ENCODE measurements at regions not wholly inside any gene's neighbourhood (a gene's known extent, or its start where the extent isn't known, plus 50 kb on each side); places are given as distances from the start of the nearest gene placed in this dataset.

DNA sequence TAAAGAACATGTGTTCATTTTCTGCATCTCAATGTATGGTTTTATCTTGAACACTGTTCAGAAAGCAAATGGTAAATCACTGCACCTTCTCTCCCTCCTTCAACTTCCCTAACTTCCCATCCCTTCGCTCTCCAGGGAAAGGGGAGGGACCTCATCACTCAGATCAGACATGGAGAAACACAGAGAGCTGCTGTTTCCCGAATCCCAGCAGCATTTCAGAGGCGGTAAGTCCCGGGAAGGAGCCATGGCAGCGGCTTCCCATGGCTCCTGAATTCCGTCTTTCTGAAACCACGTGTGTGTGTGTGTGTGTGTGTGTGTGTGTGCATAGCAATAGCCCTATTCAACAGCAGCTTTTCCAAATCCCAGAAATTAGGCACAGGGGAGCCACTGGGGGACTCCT, 125.4 kb upstream of the TMCC3 start:
- intact Hi-C loops (cut with micrococcal nuclease; ENCODE audit: unreplicated experiment) (no loop called here), in situ Hi-C loops (cut with HindIII; ENCODE audit: low pct_unique_long_range_greater_than_20kb, low sequenced_read_pairs) (no loop called here)
- H3K36me3 ChIP-seq (ENCODE audit: control insufficient read depth, insufficient read depth, low read length) = no peaks in the 10 kb centered on the region
- H3K9me3 ChIP-seq (ENCODE audit: control insufficient read depth, insufficient read depth, low read depth, low read length) = no peaks in the 10 kb centered on the region
- no peak overlapping the region for H3K27ac ChIP-seq (ENCODE audit: low read length)
- no peak overlapping the region for H3K4me3 ChIP-seq (ENCODE audit: low read depth in 2 of 2, low read length in 2 of 2)
- peaks cover 6% of the 10 kb centered on the region for H3K27me3 ChIP-seq (ENCODE audit: control insufficient read depth, insufficient read depth, low read length)
- BruUV-seq (replicated peaks) = no TSS peak
- H3K4me1 ChIP-seq (ENCODE audit: control insufficient read depth, insufficient read depth, low read length) = no peaks in the 10 kb centered on the region
- ChIA-PET CTCF (no interaction called here), POLR2A (no interaction called here)
- DNase-seq (ENCODE audit: low read depth, low spot score) = no peak
- TF ChIP-seq POLR2AphosphoS5 (IDR thresholded peaks at IDR 0.05; ENCODE audit: low read depth, low read length) = no peak
- TF ChIP-seq SIN3A (IDR thresholded peaks at IDR 0.05; ENCODE audit: borderline replicate concordance, insufficient read depth, low read depth, low read length) = no peak
- no peak for TF ChIP-seq CTCF (IDR thresholded peaks at IDR 0.05)
- TF ChIP-seq TCF7L2 (IDR thresholded peaks at IDR 0.05; ENCODE audit: low read depth, low read length) = no peak
- TF ChIP-seq REST (IDR thresholded peaks at IDR 0.05; ENCODE audit: insufficient read depth in 1 of 2, low read depth in 2 of 2, low read length in 1 of 2) = no peak
- ATAC-seq = no peak

DNA sequence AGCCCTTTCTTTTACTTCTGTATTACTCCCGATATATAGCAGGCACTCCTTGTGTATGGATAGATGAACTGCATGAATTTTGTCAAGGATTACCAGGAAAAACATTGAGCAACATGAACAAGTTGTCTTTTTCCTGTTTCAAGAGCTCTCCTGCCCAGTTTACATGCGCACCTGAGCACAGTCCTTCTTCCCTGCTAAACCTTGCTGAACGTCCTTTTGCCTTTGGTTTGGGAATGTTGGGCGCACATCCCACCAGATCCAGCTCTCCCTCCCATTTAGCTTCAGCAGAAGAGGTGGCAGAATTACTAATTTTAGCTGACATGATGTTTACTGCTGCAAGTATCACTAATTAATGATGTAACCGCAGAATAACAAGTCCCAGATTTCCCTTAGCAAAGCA, 121.4 kb upstream of the TMCC3 start:
- Histone ChIP-seq H3K4me1 (ENCODE audit: control insufficient read depth, insufficient read depth, low read length) (no peaks in the 10 kb centered on the region), H3K36me3 (ENCODE audit: control insufficient read depth, insufficient read depth, low read length) (no peaks in the 10 kb centered on the region), H3K27me3 (ENCODE audit: control insufficient read depth, insufficient read depth, low read length) (peaks cover 2% of the 10 kb centered on the region; the same call in 1 of the 2 replicates), H3K9me3 (ENCODE audit: control insufficient read depth, insufficient read depth, low read depth, low read length) (no peaks in the 10 kb centered on the region), H3K4me3 (ENCODE audit: low read depth in 2 of 2, low read length in 2 of 2) (no peak overlapping the region), H3K27ac (ENCODE audit: low read length) (no peak overlapping the region)
- no peak for TF ChIP-seq SIN3A (IDR thresholded peaks at IDR 0.05; ENCODE audit: borderline replicate concordance, insufficient read depth, low read depth, low read length)
- TF ChIP-seq CTCF (IDR thresholded peaks at IDR 0.05) = no peak
- TF ChIP-seq REST (IDR thresholded peaks at IDR 0.05; ENCODE audit: insufficient read depth in 1 of 2, low read depth in 2 of 2, low read length in 1 of 2) = no peak
- no peak for TF ChIP-seq POLR2AphosphoS5 (IDR thresholded peaks at IDR 0.05; ENCODE audit: low read depth, low read length)
- no peak for TF ChIP-seq TCF7L2 (IDR thresholded peaks at IDR 0.05; ENCODE audit: low read depth, low read length)
- ChIA-PET POLR2A (no interaction called here), CTCF (no interaction called here)
- intact Hi-C loops (cut with micrococcal nuclease; ENCODE audit: unreplicated experiment) (no loop called here), in situ Hi-C loops (cut with HindIII; ENCODE audit: low pct_unique_long_range_greater_than_20kb, low sequenced_read_pairs) (no loop called here)
- ATAC-seq = no peak
- no peak for DNase-seq (ENCODE audit: low read depth, low spot score)
- no TSS peak for BruUV-seq (replicated peaks)

Data from Panc1 (cell line).